Panc1 (cell line): ENCODE measurements at regions not wholly inside any gene's neighbourhood (a gene's known extent, or its start where the extent isn't known, plus 50 kb on each side); places are given as distances from the start of the nearest gene placed in this dataset.
"Not testable (repeated sequence)": the region's sequence is repeated elsewhere in the genome, so short reads cannot be mapped to it uniquely, and the experiment has no call there.

Source experiments
- ATAC-seq: fragments of 200-7000 bp; cut with Tn5 transposase; 2 replicates; pipeline ENCODE4 v1.9.1; 2020; ENCODE audit warnings: mild to moderate bottlenecking, moderate library complexity
- BruUV-seq: library from RNA; stranded (reverse); fragments of 400-500 nt; replicated peaks from 2 replicates; lab custom pipeline; 2021; lab: Mats Ljungman, UMichigan
- CTCF ChIA-PET: fragments of 300-600 bp; sonication (Branson Sonifier 250); formaldehyde crosslinking; loops from one replicate; lab custom pipeline; 2022; ENCODE audit warnings: antibody characterized with exemption; lab: Charles Lee
- POLR2A ChIA-PET: fragments of 300-600 bp; sonication (Branson Sonifier 250); formaldehyde crosslinking; loops from one replicate; lab custom pipeline; 2022; ENCODE audit warnings: antibody characterized with exemption; lab: Charles Lee
- DNase-seq: peaks from one replicate; pipeline ENCODE4 v3.0.0-alpha.2; 2010; ENCODE audit warnings: low read depth, low spot score
- H3K27ac ChIP-seq: 2 replicates; pipeline ENCODE4 v1.5.1; 2011; ENCODE audit warnings: mild to moderate bottlenecking, low read length, inconsistent platforms
- H3K27me3 ChIP-seq: fragments of 200-500 bp; sonication (Bioruptor generic); 2 replicates; pipeline ENCODE4 v1.6.0; 2014; ENCODE audit warnings: low read length, inconsistent platforms; ENCODE audit not compliant: control insufficient read depth, insufficient read depth
- H3K36me3 ChIP-seq: fragments of 200-500 bp; sonication (Bioruptor generic); 2 replicates; pipeline ENCODE4 v1.5.1; 2014; ENCODE audit warnings: inconsistent platforms, mild to moderate bottlenecking, low read length, moderate library complexity; ENCODE audit not compliant: control insufficient read depth, insufficient read depth
- H3K4me1 ChIP-seq: 2 replicates; pipeline ENCODE4 v1.5.1; 2011; ENCODE audit warnings: inconsistent platforms, mild to moderate bottlenecking, low read length, moderate library complexity; ENCODE audit not compliant: control insufficient read depth, insufficient read depth
- H3K4me3 ChIP-seq, 2 experiments: 2 replicates each; pipeline ENCODE4 v1.5.1; 2011 to 2012; ENCODE audit warnings: low read depth in 2 of 2, low read length in 2 of 2, mild to moderate bottlenecking in 2 of 2, inconsistent platforms in 1 of 2, moderate library complexity in 1 of 2
- H3K9me3 ChIP-seq: fragments of 200-500 bp; sonication (Bioruptor generic); 2 replicates; pipeline ENCODE4 v1.5.1; 2014; ENCODE audit warnings: low read depth, mild to moderate bottlenecking, inconsistent platforms, low read length, moderate library complexity; ENCODE audit not compliant: control insufficient read depth, insufficient read depth
- POLR2AphosphoS5 ChIP-seq: IDR thresholded peaks from 2 replicates; pipeline ENCODE4 v1.6.1; 2012; ENCODE audit warnings: mild to moderate bottlenecking, low read depth, low read length, moderate library complexity
- SIN3A ChIP-seq: IDR thresholded peaks from 2 replicates; pipeline ENCODE4 v1.6.1; 2012; ENCODE audit warnings: low read depth, mild to moderate bottlenecking, low read length, moderate library complexity, borderline replicate concordance; ENCODE audit not compliant: insufficient read depth
- TCF7L2 ChIP-seq: IDR thresholded peaks from 2 replicates; pipeline ENCODE4 v1.6.1; 2011; ENCODE audit warnings: mild to moderate bottlenecking, low read depth, low read length, inconsistent platforms
- in situ Hi-C: cut with HindIII; loops from 2 replicates; pipeline ENCODE4 v1.10.0; 2016; ENCODE audit warnings: low sequenced_read_pairs, low pct_unique_long_range_greater_than_20kb
- intact Hi-C: fragments of 100-400 bp; cut with micrococcal nuclease; formaldehyde crosslinking; loops from one replicate; pipeline ENCODE4 v1.10.0; 2022; ENCODE audit not compliant: unreplicated experiment
- TF ChIP-seq, protein P1 (sequence below): fragments of 450-650 bp; IDR thresholded peaks from 2 replicates; pipeline ENCODE4 v1.5.1; 2017; ENCODE audit warnings: mild to moderate bottlenecking
- TF ChIP-seq, protein P2 (sequence below), 2 experiments: IDR thresholded peaks; 2 replicates each; pipeline ENCODE4 v1.6.1; 2011 to 2012; ENCODE audit warnings: low read depth in 2 of 2, control low read depth in 1 of 2, low read length in 1 of 2, mild to moderate bottlenecking in 1 of 2, moderate library complexity in 1 of 2; ENCODE audit not compliant: insufficient read depth in 1 of 2

DNA sequence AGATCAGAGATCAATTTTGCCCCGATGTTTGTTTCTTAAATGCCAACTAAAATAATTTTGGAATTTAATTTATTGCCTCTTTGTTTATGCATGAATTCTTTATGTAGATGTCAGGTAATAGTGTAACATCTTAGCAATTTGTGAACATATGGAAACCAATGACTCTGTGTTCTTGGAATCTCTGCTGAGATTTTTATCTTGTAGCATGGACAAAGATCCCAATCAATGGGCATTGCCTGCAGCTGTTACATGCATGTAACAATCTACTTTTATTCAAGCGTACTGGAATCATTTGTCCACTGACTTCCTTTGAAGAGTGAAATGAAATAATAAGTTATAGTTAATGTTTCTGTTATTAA lies 61.6 kb upstream of the ARSJ start:
- ChIA-PET CTCF (no interaction called here), POLR2A (no interaction called here)
- in situ Hi-C loops (no loop called here), intact Hi-C loops (no loop called here)
- H3K4me1 ChIP-seq = no peaks in the 10 kb centered on the region; the same call in 1 of the 2 replicates
- no peak for DNase-seq
- H3K36me3 ChIP-seq = no peaks in the 10 kb centered on the region
- ATAC-seq = no peak
- TF ChIP-seq TCF7L2 = no peak
- TF ChIP-seq, protein P1, sequence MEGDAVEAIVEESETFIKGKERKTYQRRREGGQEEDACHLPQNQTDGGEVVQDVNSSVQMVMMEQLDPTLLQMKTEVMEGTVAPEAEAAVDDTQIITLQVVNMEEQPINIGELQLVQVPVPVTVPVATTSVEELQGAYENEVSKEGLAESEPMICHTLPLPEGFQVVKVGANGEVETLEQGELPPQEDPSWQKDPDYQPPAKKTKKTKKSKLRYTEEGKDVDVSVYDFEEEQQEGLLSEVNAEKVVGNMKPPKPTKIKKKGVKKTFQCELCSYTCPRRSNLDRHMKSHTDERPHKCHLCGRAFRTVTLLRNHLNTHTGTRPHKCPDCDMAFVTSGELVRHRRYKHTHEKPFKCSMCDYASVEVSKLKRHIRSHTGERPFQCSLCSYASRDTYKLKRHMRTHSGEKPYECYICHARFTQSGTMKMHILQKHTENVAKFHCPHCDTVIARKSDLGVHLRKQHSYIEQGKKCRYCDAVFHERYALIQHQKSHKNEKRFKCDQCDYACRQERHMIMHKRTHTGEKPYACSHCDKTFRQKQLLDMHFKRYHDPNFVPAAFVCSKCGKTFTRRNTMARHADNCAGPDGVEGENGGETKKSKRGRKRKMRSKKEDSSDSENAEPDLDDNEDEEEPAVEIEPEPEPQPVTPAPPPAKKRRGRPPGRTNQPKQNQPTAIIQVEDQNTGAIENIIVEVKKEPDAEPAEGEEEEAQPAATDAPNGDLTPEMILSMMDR = no peak
- no peak for TF ChIP-seq SIN3A
- no peak for TF ChIP-seq POLR2AphosphoS5
- TF ChIP-seq, protein P2, sequence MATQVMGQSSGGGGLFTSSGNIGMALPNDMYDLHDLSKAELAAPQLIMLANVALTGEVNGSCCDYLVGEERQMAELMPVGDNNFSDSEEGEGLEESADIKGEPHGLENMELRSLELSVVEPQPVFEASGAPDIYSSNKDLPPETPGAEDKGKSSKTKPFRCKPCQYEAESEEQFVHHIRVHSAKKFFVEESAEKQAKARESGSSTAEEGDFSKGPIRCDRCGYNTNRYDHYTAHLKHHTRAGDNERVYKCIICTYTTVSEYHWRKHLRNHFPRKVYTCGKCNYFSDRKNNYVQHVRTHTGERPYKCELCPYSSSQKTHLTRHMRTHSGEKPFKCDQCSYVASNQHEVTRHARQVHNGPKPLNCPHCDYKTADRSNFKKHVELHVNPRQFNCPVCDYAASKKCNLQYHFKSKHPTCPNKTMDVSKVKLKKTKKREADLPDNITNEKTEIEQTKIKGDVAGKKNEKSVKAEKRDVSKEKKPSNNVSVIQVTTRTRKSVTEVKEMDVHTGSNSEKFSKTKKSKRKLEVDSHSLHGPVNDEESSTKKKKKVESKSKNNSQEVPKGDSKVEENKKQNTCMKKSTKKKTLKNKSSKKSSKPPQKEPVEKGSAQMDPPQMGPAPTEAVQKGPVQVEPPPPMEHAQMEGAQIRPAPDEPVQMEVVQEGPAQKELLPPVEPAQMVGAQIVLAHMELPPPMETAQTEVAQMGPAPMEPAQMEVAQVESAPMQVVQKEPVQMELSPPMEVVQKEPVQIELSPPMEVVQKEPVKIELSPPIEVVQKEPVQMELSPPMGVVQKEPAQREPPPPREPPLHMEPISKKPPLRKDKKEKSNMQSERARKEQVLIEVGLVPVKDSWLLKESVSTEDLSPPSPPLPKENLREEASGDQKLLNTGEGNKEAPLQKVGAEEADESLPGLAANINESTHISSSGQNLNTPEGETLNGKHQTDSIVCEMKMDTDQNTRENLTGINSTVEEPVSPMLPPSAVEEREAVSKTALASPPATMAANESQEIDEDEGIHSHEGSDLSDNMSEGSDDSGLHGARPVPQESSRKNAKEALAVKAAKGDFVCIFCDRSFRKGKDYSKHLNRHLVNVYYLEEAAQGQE (IDR thresholded peaks at IDR 0.05; ENCODE audit: insufficient read depth in 1 of 2, low read depth in 2 of 2, low read length in 1 of 2) = no peak
- BruUV-seq = no TSS peak
- no peaks in the 10 kb centered on the region for H3K9me3 ChIP-seq
- H3K4me3 ChIP-seq = no peak overlapping the region
- no peak overlapping the region for H3K27ac ChIP-seq
- H3K27me3 ChIP-seq = no peaks in the 10 kb centered on the region

DNA sequence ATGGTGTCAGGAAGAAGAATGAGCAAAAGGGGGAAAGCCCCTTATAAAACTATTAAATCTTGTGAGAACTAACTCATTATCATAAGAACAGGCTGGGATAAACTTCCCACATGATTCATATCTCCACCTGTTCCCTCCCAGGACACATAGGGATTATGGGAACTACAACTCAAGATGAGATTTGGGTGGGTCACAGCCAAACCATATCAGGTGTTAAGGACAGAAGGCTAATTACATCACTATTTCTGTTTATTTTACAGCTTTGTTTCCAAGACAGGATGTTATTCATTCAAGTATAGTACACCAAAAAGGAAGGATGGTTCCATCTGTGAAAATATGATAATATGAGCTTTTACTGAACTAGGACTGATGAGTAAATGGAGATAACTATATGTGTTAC lies 63.7 kb upstream of the ARSJ start:
- Histone ChIP-seq H3K27ac (no peak overlapping the region), H3K27me3 (no peaks in the 10 kb centered on the region), H3K4me1 (no peaks in the 10 kb centered on the region; the same call in 1 of the 2 replicates), H3K4me3 (no peak overlapping the region), H3K36me3 (no peaks in the 10 kb centered on the region), H3K9me3 (no peaks in the 10 kb centered on the region)
- POLR2A ChIA-PET = no interaction called here
- BruUV-seq = no TSS peak
- DNase-seq = no peak
- TF ChIP-seq, protein P1 = no peak
- TF ChIP-seq SIN3A = no peak
- TF ChIP-seq TCF7L2 = no peak
- TF ChIP-seq POLR2AphosphoS5 = no peak
- TF ChIP-seq, protein P2 (IDR thresholded peaks at IDR 0.05; ENCODE audit: insufficient read depth in 1 of 2, low read depth in 2 of 2, low read length in 1 of 2) = no peak
- no peak for ATAC-seq
- CTCF ChIA-PET = no interaction called here
- intact Hi-C loops (no loop called here), in situ Hi-C loops (no loop called here)

DNA sequence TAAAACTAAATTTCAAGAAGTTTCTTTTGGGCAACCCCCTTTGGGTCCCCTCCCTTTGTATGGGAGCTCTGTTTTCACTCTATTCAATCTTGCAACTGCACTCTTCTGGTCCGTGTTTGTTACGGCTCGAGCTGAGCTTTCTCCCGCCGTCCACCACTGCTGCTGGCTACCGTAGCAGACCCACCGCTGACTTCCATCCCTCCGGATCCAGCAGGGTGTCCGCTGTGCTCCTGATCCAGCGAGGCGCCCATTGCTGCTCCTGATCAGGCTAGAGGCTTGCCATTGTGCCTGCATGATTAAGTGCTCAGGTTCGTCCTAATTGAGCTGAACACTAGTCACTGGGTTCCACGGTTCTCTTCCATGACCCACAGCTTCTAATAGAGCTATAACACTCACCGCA lies 64.9 kb upstream of the ARSJ start:
- H3K36me3 ChIP-seq, H3K27ac ChIP-seq, H3K9me3 ChIP-seq, DNase-seq, ATAC-seq, H3K4me1 ChIP-seq, POLR2A ChIA-PET, H3K4me3 ChIP-seq, intact Hi-C loops, in situ Hi-C loops, CTCF ChIA-PET, BruUV-seq, H3K27me3 ChIP-seq: not testable (repeated sequence)
